HCT116 (cell line): ENCODE measurements at regions not wholly inside any gene's neighbourhood (a gene's known extent, or its start where the extent isn't known, plus 50 kb on each side); places are given as distances from the start of the nearest gene placed in this dataset.

Experiments used
- ATAC-seq: fragments of 200-7000 bp; cut with Tn5 transposase; 2 replicates; pipeline ENCODE4 v1.9.1; 2020; ENCODE audit warnings: mild to moderate bottlenecking, moderate library complexity
- BruUV-seq: library from RNA; stranded (reverse); fragments of 400-500 nt; replicated peaks from 2 replicates; lab custom pipeline; 2021; lab: Mats Ljungman, UMichigan
- CTCF ChIA-PET: fragments of 300-600 bp; sonication (Branson Sonifier 250); formaldehyde crosslinking; loops from one replicate; lab custom pipeline; 2021; ENCODE audit warnings: antibody characterized with exemption; lab: Charles Lee
- POLR2A ChIA-PET: fragments of 300-600, 350-600 bp; sonication (Branson Sonifier 250); formaldehyde crosslinking; loops from one replicate; lab custom pipeline; 2021; ENCODE audit warnings: antibody characterized with exemption; lab: Charles Lee
- RAD21 ChIA-PET, 2 experiments: fragments of 300-600 bp; sonication (Branson Sonifier 250); formaldehyde crosslinking; loops; one replicate each; lab custom pipeline; 2023; ENCODE audit warnings: low total read pairs in 2 of 2; ENCODE audit not compliant: uncharacterized antibody in 2 of 2, unreplicated experiment in 2 of 2, low non-redundant PET in 1 of 2; lab: Charles Lee
- DNase-seq: peaks from one replicate; pipeline ENCODE4 v3.0.0-alpha.2; 2010; ENCODE audit warnings: low read depth, low spot score
- H2AFZ ChIP-seq: fragments of 200-600 bp; shearing (Covaris generic), sonication (generic); 2 replicates; pipeline ENCODE4 v1.6.1; 2017; ENCODE audit warnings: low read depth, mixed run types, mixed read lengths, antibody characterized with exemption, low read length; ENCODE audit not compliant: poor library complexity, severe bottlenecking
- H3K27ac ChIP-seq: 2 replicates; pipeline ENCODE4 v1.5.1; 2012; ENCODE audit warnings: low read depth, low read length
- H3K27me3 ChIP-seq: fragments of 200-600 bp; sonication (generic); 2 replicates; pipeline ENCODE4 v1.6.1; 2016; ENCODE audit warnings: mixed run types, low read length, mixed read lengths; ENCODE audit not compliant: insufficient read depth
- H3K36me3 ChIP-seq, 2 experiments: fragments of 200-500 bp in 1 of 2; fragments of 200-600 bp in 1 of 2; sonication (Bioruptor generic) in 1 of 2; sonication (generic) in 1 of 2; 2 replicates each; pipeline versions ENCODE4 v1.5.1 to v1.6.1; 2014 to 2016; ENCODE audit warnings: low read length in 2 of 2, inconsistent platforms in 1 of 2, mixed read lengths in 1 of 2, mixed run types in 1 of 2; ENCODE audit not compliant: insufficient read depth in 2 of 2, control insufficient read depth in 1 of 2
- H3K4me1 ChIP-seq, 2 experiments: fragments of 200-600 bp in 1 of 2; sonication (generic) in 1 of 2; 2 replicates each; pipeline versions ENCODE4 v1.5.1 to v1.6.1; 2012 to 2017; ENCODE audit warnings: low read length in 2 of 2, inconsistent platforms in 1 of 2, mild to moderate bottlenecking in 1 of 2, mixed read lengths in 1 of 2, mixed run types in 1 of 2, moderate library complexity in 1 of 2; ENCODE audit not compliant: insufficient read depth in 2 of 2, control insufficient read depth in 1 of 2
- H3K4me2 ChIP-seq: fragments of 200-600 bp; sonication (generic); 2 replicates; pipeline ENCODE4 v1.6.1; 2017; ENCODE audit warnings: mixed run types, low read length, mixed read lengths
- H3K4me3 ChIP-seq, 2 experiments: fragments of 200-600 bp in 1 of 2; sonication (generic) in 1 of 2; replicated peaks in 1 of 2; 2 replicates each; pipeline ENCODE4 v1.5.1; 2011 to 2016; ENCODE audit warnings: low read length in 2 of 2, control low read depth in 1 of 2, low read depth in 1 of 2, mild to moderate bottlenecking in 1 of 2, mixed read lengths in 1 of 2, mixed run types in 1 of 2
- H3K79me2 ChIP-seq: fragments of 200-600 bp; sonication (generic); 2 replicates; pipeline ENCODE4 v1.6.1; 2017; ENCODE audit warnings: mild to moderate bottlenecking, mixed run types, low read length, moderate library complexity, mixed read lengths; ENCODE audit not compliant: insufficient read depth
- H3K9ac ChIP-seq: fragments of 200-600 bp; sonication (generic); 2 replicates; pipeline ENCODE4 v1.6.1; 2016; ENCODE audit warnings: low read length, mixed read lengths
- H3K9me2 ChIP-seq: fragments of 200-600 bp; sonication (generic), shearing (Covaris generic); 2 replicates; pipeline ENCODE4 v1.6.1; 2017; ENCODE audit warnings: mixed run types, mild to moderate bottlenecking, moderate library complexity; ENCODE audit not compliant: insufficient read depth
- H3K9me3 ChIP-seq, 2 experiments: fragments of 200-500 bp in 1 of 2; fragments of 200-600 bp in 1 of 2; sonication (Bioruptor generic) in 1 of 2; sonication (generic) in 1 of 2; 2 replicates each; pipeline ENCODE4 v1.6.1; 2014 to 2017; ENCODE audit warnings: low read length in 2 of 2, mixed read lengths in 2 of 2, inconsistent platforms in 1 of 2, low read depth in 1 of 2, mild to moderate bottlenecking in 1 of 2, mixed run types in 1 of 2, moderate library complexity in 1 of 2; ENCODE audit not compliant: control insufficient read depth in 1 of 2, insufficient read depth in 1 of 2
- H4K20me1 ChIP-seq: fragments of 200-600 bp; sonication (generic), shearing (Covaris generic); 2 replicates; pipeline ENCODE4 v1.6.1; 2017; ENCODE audit warnings: mixed run types, mild to moderate bottlenecking, moderate library complexity; ENCODE audit not compliant: insufficient read depth
- CEBPB ChIP-seq: IDR thresholded peaks from 2 replicates; pipeline ENCODE4 v1.6.1; 2012; ENCODE audit warnings: low read depth
- ELF1 ChIP-seq: IDR thresholded peaks from 2 replicates; pipeline ENCODE4 v1.6.1; 2012; ENCODE audit warnings: low read depth, borderline replicate concordance
- EZH2phosphoT487 ChIP-seq: fragments of 200-600 bp; IDR thresholded peaks from 2 replicates; pipeline ENCODE4 v1.6.1; 2018; ENCODE audit warnings: antibody characterized with exemption, borderline replicate concordance
- JUND ChIP-seq: IDR thresholded peaks from 2 replicates; pipeline ENCODE4 v1.6.1; 2012
- POLR2AphosphoS5 ChIP-seq: IDR thresholded peaks from 2 replicates; pipeline ENCODE4 v1.6.1; 2011; ENCODE audit warnings: mild to moderate bottlenecking, low read depth, low read length, moderate library complexity
- RAD21 ChIP-seq: IDR thresholded peaks from 2 replicates; pipeline ENCODE4 v1.6.1; 2012; ENCODE audit warnings: low read depth, mild to moderate bottlenecking
- SP1 ChIP-seq: IDR thresholded peaks from 2 replicates; pipeline ENCODE4 v1.6.1; 2012; ENCODE audit warnings: low read depth
- SRF ChIP-seq: IDR thresholded peaks from 2 replicates; pipeline ENCODE4 v1.6.1; 2012; ENCODE audit warnings: low read depth
- YY1 ChIP-seq: IDR thresholded peaks from 2 replicates; pipeline ENCODE4 v1.6.1; 2011; ENCODE audit warnings: low read length, low read depth, moderate library complexity, mild to moderate bottlenecking; ENCODE audit not compliant: insufficient replicate concordance; ENCODE audit errors: extremely low read depth
- ZFX ChIP-seq: fragments of 450-650 bp; IDR thresholded peaks from 2 replicates; pipeline ENCODE4 v1.6.1; 2017
- ZNF274 ChIP-seq: fragments of 200-500 bp; sonication (Bioruptor generic); IDR thresholded peaks from 2 replicates; pipeline ENCODE4 v1.6.1; 2014; ENCODE audit warnings: mild to moderate bottlenecking, low read depth, low read length, inconsistent platforms
- intact Hi-C: fragments of 100-400 bp; cut with micrococcal nuclease; formaldehyde crosslinking; loops from 2 replicates; pipeline ENCODE4 v1.10.0; 2022
- TF ChIP-seq, protein P1 (sequence below): IDR thresholded peaks from 2 replicates; pipeline ENCODE4 v1.6.1; 2012
- TF ChIP-seq, protein P2 (sequence below), 3 experiments: fragments of 200-600 bp in 1 of 3; sonication (generic) in 1 of 3; IDR thresholded peaks in 2 of 3; conservative IDR thresholded peaks in 1 of 3; 2 replicates each; pipeline ENCODE4 v1.5.1; 2012 to 2017; ENCODE audit warnings: low read depth in 2 of 3, low read length in 2 of 3, antibody characterized with exemption in 1 of 3, borderline replicate concordance in 1 of 3, control low read depth in 1 of 3, mild to moderate bottlenecking in 1 of 3, mixed read lengths in 1 of 3, mixed run types in 1 of 3, moderate library complexity in 1 of 3; ENCODE audit not compliant: insufficient read depth in 1 of 3
- TF ChIP-seq, protein P3 (sequence below): IDR thresholded peaks from 2 replicates; pipeline ENCODE4 v1.6.1; 2011; ENCODE audit warnings: mild to moderate bottlenecking, low read length, moderate library complexity; ENCODE audit not compliant: insufficient replicate concordance; ENCODE audit errors: extremely low read depth

DNA sequence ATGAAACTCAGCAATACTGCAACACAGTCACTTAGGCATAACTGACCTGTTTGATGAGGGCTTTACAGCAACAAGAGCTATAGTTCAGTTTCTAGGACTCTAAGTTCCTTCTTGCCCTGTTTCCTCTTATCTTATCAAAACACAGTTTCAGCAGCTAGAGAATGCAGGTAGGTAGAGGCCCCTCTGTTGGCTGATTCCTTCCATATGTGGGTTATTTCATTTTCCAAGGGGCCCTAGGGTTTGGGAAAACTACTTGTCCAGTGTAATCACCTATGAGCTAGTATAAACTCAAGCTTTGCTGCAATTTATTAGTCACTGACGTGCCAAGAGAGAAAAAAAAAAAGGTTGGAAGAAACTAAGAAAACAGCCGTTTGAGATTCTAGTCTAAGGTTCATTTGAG is 607.7 kb upstream of the USP24 start:
- no peaks in the 10 kb centered on the region for H3K27me3 ChIP-seq
- H3K9ac ChIP-seq, result no peak overlapping the region
- no peak for DNase-seq
- TF ChIP-seq SP1 (no peak), SRF (no peak), RAD21 (no peak), CEBPB (no peak), EZH2phosphoT487 (no peak), ZFX (no peak), YY1 (no peak), POLR2AphosphoS5 (no peak), ELF1 (no peak), JUND (no peak), ZNF274 (no peak)
- TF ChIP-seq, protein P1, sequence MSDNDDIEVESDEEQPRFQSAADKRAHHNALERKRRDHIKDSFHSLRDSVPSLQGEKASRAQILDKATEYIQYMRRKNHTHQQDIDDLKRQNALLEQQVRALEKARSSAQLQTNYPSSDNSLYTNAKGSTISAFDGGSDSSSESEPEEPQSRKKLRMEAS, result no peak
- TF ChIP-seq, protein P2, sequence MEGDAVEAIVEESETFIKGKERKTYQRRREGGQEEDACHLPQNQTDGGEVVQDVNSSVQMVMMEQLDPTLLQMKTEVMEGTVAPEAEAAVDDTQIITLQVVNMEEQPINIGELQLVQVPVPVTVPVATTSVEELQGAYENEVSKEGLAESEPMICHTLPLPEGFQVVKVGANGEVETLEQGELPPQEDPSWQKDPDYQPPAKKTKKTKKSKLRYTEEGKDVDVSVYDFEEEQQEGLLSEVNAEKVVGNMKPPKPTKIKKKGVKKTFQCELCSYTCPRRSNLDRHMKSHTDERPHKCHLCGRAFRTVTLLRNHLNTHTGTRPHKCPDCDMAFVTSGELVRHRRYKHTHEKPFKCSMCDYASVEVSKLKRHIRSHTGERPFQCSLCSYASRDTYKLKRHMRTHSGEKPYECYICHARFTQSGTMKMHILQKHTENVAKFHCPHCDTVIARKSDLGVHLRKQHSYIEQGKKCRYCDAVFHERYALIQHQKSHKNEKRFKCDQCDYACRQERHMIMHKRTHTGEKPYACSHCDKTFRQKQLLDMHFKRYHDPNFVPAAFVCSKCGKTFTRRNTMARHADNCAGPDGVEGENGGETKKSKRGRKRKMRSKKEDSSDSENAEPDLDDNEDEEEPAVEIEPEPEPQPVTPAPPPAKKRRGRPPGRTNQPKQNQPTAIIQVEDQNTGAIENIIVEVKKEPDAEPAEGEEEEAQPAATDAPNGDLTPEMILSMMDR (IDR thresholded peaks at IDR 0.05 in 2 of 3, conservative IDR thresholded peaks at IDR 0.05 in 1 of 3; ENCODE audit: borderline replicate concordance in 1 of 3, insufficient read depth in 1 of 3, low read depth in 2 of 3, low read length in 2 of 3), result no peak
- TF ChIP-seq, protein P3, sequence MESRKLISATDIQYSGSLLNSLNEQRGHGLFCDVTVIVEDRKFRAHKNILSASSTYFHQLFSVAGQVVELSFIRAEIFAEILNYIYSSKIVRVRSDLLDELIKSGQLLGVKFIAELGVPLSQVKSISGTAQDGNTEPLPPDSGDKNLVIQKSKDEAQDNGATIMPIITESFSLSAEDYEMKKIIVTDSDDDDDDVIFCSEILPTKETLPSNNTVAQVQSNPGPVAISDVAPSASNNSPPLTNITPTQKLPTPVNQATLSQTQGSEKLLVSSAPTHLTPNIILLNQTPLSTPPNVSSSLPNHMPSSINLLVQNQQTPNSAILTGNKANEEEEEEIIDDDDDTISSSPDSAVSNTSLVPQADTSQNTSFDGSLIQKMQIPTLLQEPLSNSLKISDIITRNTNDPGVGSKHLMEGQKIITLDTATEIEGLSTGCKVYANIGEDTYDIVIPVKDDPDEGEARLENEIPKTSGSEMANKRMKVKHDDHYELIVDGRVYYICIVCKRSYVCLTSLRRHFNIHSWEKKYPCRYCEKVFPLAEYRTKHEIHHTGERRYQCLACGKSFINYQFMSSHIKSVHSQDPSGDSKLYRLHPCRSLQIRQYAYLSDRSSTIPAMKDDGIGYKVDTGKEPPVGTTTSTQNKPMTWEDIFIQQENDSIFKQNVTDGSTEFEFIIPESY, result no peak
- no peak overlapping the region for H3K4me2 ChIP-seq
- H3K4me3 ChIP-seq, result no peak overlapping the region
- H3K9me3 ChIP-seq, result no peaks in the 10 kb centered on the region
- H3K27ac ChIP-seq, result no peak overlapping the region
- H3K4me1 ChIP-seq, result no peaks in the 10 kb centered on the region; a peak in 1 of 4 replicates
- H4K20me1 ChIP-seq, result no peaks in the 10 kb centered on the region
- no TSS peak for BruUV-seq
- ATAC-seq, result no peak
- H3K79me2 ChIP-seq, result no peaks in the 10 kb centered on the region
- POLR2A ChIA-PET, result no interaction called here
- RAD21 ChIA-PET, result no interaction called here
- H3K36me3 ChIP-seq, result no peaks in the 10 kb centered on the region
- CTCF ChIA-PET, result no interaction called here
- H3K9me2 ChIP-seq, result no peaks in the 10 kb centered on the region
- H2AFZ ChIP-seq, result no peak overlapping the region
- intact Hi-C loops, result no loop called here
